Upper lobe of left lung (tissue), 6 donors: ENCODE measurements at regions not wholly inside any gene's neighbourhood (a gene's known extent, or its start where the extent isn't known, plus 50 kb on each side); places are given as distances from the start of the nearest gene placed in this dataset.

Experiments
- ATAC-seq, 2 donors: fragments of 200-7000 bp; cut with Tn5 transposase; one replicate each; pipeline ENCODE4 v1.9.1; 2022; ENCODE audit warnings: mild to moderate bottlenecking in 2 of 2, moderate library complexity in 2 of 2; ENCODE audit not compliant: low FRiP score in 2 of 2
- DNase-seq, 2 donors: peaks; one replicate each; pipeline ENCODE4 v3.0.0-alpha.2; 2019 to 2020
- H3K27ac ChIP-seq, 4 donors: fragments of 200-600 bp; sonication (generic); one replicate each; pipeline ENCODE4 v1.5.1; 2016 to 2019
- H3K27me3 ChIP-seq, 4 donors: fragments of 200-600 bp; sonication (generic); one replicate each; pipeline ENCODE4 v1.5.1; 2017 to 2019
- H3K36me3 ChIP-seq, 4 donors: fragments of 200-600 bp; sonication (generic); one replicate each; pipeline ENCODE4 v1.5.1; 2016 to 2019
- H3K4me1 ChIP-seq, 4 donors: fragments of 200-600 bp; sonication (generic); one replicate each; pipeline ENCODE4 v1.5.1; 2018 to 2019
- H3K4me3 ChIP-seq, 4 donors: fragments of 200-600 bp; sonication (generic); one replicate each; pipeline ENCODE4 v1.5.1; 2017 to 2019; ENCODE audit warnings: mild to moderate bottlenecking in 2 of 4, moderate library complexity in 1 of 4
- H3K9me3 ChIP-seq, 4 donors: fragments of 200-600 bp; sonication (generic); one replicate each; pipeline ENCODE4 v1.5.1; 2018 to 2019
- CTCF ChIP-seq, 6 experiments: fragments of 450-650 bp in 4 of 6; fragments of 200-600 bp in 2 of 6; sonication (generic) in 2 of 6; IDR thresholded peaks; one replicate each; pipeline ENCODE4 v1.5.1; 2016 to 2019; ENCODE audit warnings: antibody characterized with exemption in 6 of 6
- EP300 ChIP-seq, 4 donors: sonication (generic); formaldehyde crosslinking; IDR thresholded peaks; one replicate each; pipeline ENCODE4 v1.5.1; 2017; ENCODE audit warnings: antibody characterized with exemption in 4 of 4, control low read depth in 2 of 4
- POLR2A ChIP-seq, 4 donors: fragments of 450-650 bp; IDR thresholded peaks; one replicate each; pipeline ENCODE4 v1.5.1; 2016 to 2017; ENCODE audit warnings: antibody characterized with exemption in 4 of 4, mild to moderate bottlenecking in 2 of 4
- POLR2AphosphoS5 ChIP-seq, 2 donors: sonication (generic); formaldehyde crosslinking; IDR thresholded peaks; one replicate each; pipeline ENCODE4 v1.5.1; 2017; ENCODE audit warnings: antibody characterized with exemption in 2 of 2
- WGBS, 2 donors: methylation state at CpG; one replicate each; pipeline ENCODE4 v1.1.5; 2017 to 2018; 5-methylcytosine and 5-hydroxymethylcytosine counted together
- donor health status: DM: no; HTN: no; CAD: no; lungs with moderate emphysema.
- donor health status: DM: no; HTN: yes; CAD: no; lungs with severe emphysema.

GRCh38 chr5:5788793-5789192 is 366.3 kb downstream of the ICE1 start:
- TF ChIP-seq POLR2A (IDR thresholded peaks at IDR 0.05) (no peak), POLR2AphosphoS5 (IDR thresholded peaks at IDR 0.05) (no peak), CTCF (IDR thresholded peaks at IDR 0.05) (no peak), EP300 (IDR thresholded peaks at IDR 0.05) (no peak)
- H3K9me3 ChIP-seq = no peaks in the 10 kb centered on the region
- H3K36me3 ChIP-seq = no peaks in the 10 kb centered on the region
- no peaks in the 10 kb centered on the region for H3K4me1 ChIP-seq
- H3K27ac ChIP-seq = no peak overlapping the region
- ATAC-seq (no peak), DNase-seq (no peak)
- no peaks in the 10 kb centered on the region for H3K27me3 ChIP-seq
- no peak overlapping the region for H3K4me3 ChIP-seq
- WGBS, 2 donors = 81 to 89% methylated on average over 5 of the region's 5 CpGs

GRCh38 chr5:5787373-5787772 is 364.9 kb downstream of the ICE1 start:
- no peak for ATAC-seq
- no peaks in the 10 kb centered on the region for H3K4me1 ChIP-seq
- H3K27ac ChIP-seq = no peak overlapping the region
- H3K4me3 ChIP-seq = no peak overlapping the region
- no peak for TF ChIP-seq CTCF (IDR thresholded peaks at IDR 0.05)
- H3K36me3 ChIP-seq = no peaks in the 10 kb centered on the region
- no peaks in the 10 kb centered on the region for H3K27me3 ChIP-seq
- 85 to 87% methylated on average over 2 of the region's 2 CpGs for WGBS, 2 donors
- no peaks in the 10 kb centered on the region for H3K9me3 ChIP-seq
- no peak for DNase-seq

- no peak overlapping the region for H3K27ac ChIP-seq
- H3K9me3 ChIP-seq = no peaks in the 10 kb centered on the region
- H3K4me3 ChIP-seq = no peak overlapping the region
- TF ChIP-seq POLR2AphosphoS5 (IDR thresholded peaks at IDR 0.05) = no peak
- TF ChIP-seq EP300 (IDR thresholded peaks at IDR 0.05) = no peak
- no peaks in the 10 kb centered on the region for H3K27me3 ChIP-seq
- ATAC-seq = no peak
- no peaks in the 10 kb centered on the region for H3K36me3 ChIP-seq
- WGBS, 2 donors = 35 to 46% methylated on average over 5 of the region's 5 CpGs
- no peaks in the 10 kb centered on the region for H3K4me1 ChIP-seq
- DNase-seq = no peak
These were observed 361.6 kb downstream of the ICE1 start for GRCh38 chr5:5784101-5784500.

GRCh38 chr5:5783021-5783420 is 360.5 kb downstream of the ICE1 start:
- H3K27ac ChIP-seq = no peak overlapping the region
- H3K4me1 ChIP-seq = no peaks in the 10 kb centered on the region
- no peak for TF ChIP-seq EP300 (IDR thresholded peaks at IDR 0.05)
- DNase-seq (no peak), ATAC-seq (no peak)
- no peaks in the 10 kb centered on the region for H3K9me3 ChIP-seq
- no peaks in the 10 kb centered on the region for H3K36me3 ChIP-seq
- no peaks in the 10 kb centered on the region for H3K27me3 ChIP-seq
- no peak overlapping the region for H3K4me3 ChIP-seq
- WGBS, 2 donors = 79 to 83% methylated on average over 2 of the region's 2 CpGs

- 89 to 91% methylated on average over 4 of the region's 4 CpGs for WGBS, 2 donors
- Histone ChIP-seq H3K27me3 (no peaks in the 10 kb centered on the region), H3K4me1 (no peaks in the 10 kb centered on the region), H3K9me3 (no peaks in the 10 kb centered on the region), H3K27ac (no peak overlapping the region), H3K4me3 (no peak overlapping the region), H3K36me3 (no peaks in the 10 kb centered on the region)
- no peak for DNase-seq
- ATAC-seq = no peak
- TF ChIP-seq EP300 (IDR thresholded peaks at IDR 0.05) (no peak), POLR2A (IDR thresholded peaks at IDR 0.05) (no peak), CTCF (IDR thresholded peaks at IDR 0.05) (no peak), POLR2AphosphoS5 (IDR thresholded peaks at IDR 0.05) (no peak)
These were observed 359.9 kb downstream of the ICE1 start for GRCh38 chr5:5782402-5782801.

GRCh38 chr5:5781335-5781734 is 358.9 kb downstream of the ICE1 start:
- no peaks in the 10 kb centered on the region for H3K4me1 ChIP-seq
- DNase-seq (no peak), ATAC-seq (no peak)
- no peaks in the 10 kb centered on the region for H3K36me3 ChIP-seq
- 87 to 93% methylated on average over 3 of the region's 3 CpGs for WGBS, 2 donors
- no peak overlapping the region for H3K27ac ChIP-seq
- H3K27me3 ChIP-seq = no peaks in the 10 kb centered on the region
- no peaks in the 10 kb centered on the region for H3K9me3 ChIP-seq
- no peak for TF ChIP-seq CTCF (IDR thresholded peaks at IDR 0.05)
- TF ChIP-seq EP300 (IDR thresholded peaks at IDR 0.05) = no peak
- TF ChIP-seq POLR2AphosphoS5 (IDR thresholded peaks at IDR 0.05) = no peak
- H3K4me3 ChIP-seq = no peak overlapping the region
